Transverse colon (tissue), 4 donors: ENCODE measurements at regions not wholly inside any gene's neighbourhood (a gene's known extent, or its start where the extent isn't known, plus 50 kb on each side); places are given as distances from the start of the nearest gene placed in this dataset.

ENCODE experiments used
- DNase-seq: peaks from one replicate; pipeline ENCODE4 v3.0.0-alpha.2; 2019
- H3K27ac ChIP-seq, 4 donors: fragments of 200-600 bp; sonication (generic); 2 replicates each; pipeline ENCODE4 v1.5.1; 2016 to 2018; ENCODE audit warnings: inconsistent platforms in 4 of 4
- H3K27me3 ChIP-seq: fragments of 200-600 bp; sonication (generic); 2 replicates; pipeline ENCODE4 v1.5.1; 2017; ENCODE audit warnings: inconsistent platforms
- H3K36me3 ChIP-seq, 4 donors: fragments of 200-600 bp; sonication (generic); 2 replicates each; pipeline ENCODE4 v1.5.1; 2017 to 2019; ENCODE audit warnings: inconsistent platforms in 4 of 4
- H3K4me1 ChIP-seq, 4 donors: fragments of 200-600 bp; sonication (generic); 2 replicates each; pipeline ENCODE4 v1.5.1; 2017 to 2020; ENCODE audit warnings: inconsistent platforms in 4 of 4
- H3K4me3 ChIP-seq, 4 donors: fragments of 200-600 bp; sonication (generic); 1 replicate in 1 of 4; 2 replicates in 3 of 4; pipeline versions ENCODE4 v1.5.1 to v1.6.1; 2017 to 2019; ENCODE audit warnings: inconsistent platforms in 4 of 4
- H3K9me3 ChIP-seq, 2 donors: fragments of 200-600 bp; sonication (generic); 2 replicates each; pipeline ENCODE4 v1.5.1; 2017 to 2019; ENCODE audit warnings: inconsistent platforms in 2 of 2
- CTCF ChIP-seq, 5 experiments: fragments of 200-600 bp in 3 of 5; fragments of 450-650 bp in 2 of 5; sonication (generic) in 3 of 5; IDR thresholded peaks; 1 replicate in 2 of 5; 2 replicates in 3 of 5; pipeline ENCODE4 v1.5.1; 2016 to 2017; ENCODE audit warnings: antibody characterized with exemption in 5 of 5, inconsistent platforms in 3 of 5, mild to moderate bottlenecking in 2 of 5, moderate library complexity in 1 of 5
- EP300 ChIP-seq: sonication (generic); formaldehyde crosslinking; IDR thresholded peaks from one replicate; pipeline ENCODE4 v1.6.1; 2017; ENCODE audit warnings: antibody characterized with exemption, low read depth
- POLR2A ChIP-seq: fragments of 450-650 bp; IDR thresholded peaks from one replicate; pipeline ENCODE4 v1.6.1; 2016; ENCODE audit warnings: antibody characterized with exemption, mild to moderate bottlenecking, moderate library complexity
- POLR2AphosphoS5 ChIP-seq, 3 donors: sonication (generic); formaldehyde crosslinking; IDR thresholded peaks; one replicate each; pipeline ENCODE4 v1.6.1; 2016; ENCODE audit warnings: antibody characterized with exemption in 3 of 3
- WGBS, 2 donors: methylation state at CpG; one replicate each; pipeline ENCODE4 v1.1.5; 2018; ENCODE audit warnings: low coverage in 1 of 2; 5-methylcytosine and 5-hydroxymethylcytosine counted together
- in situ Hi-C, 4 donors: fragments of 200-750 bp; cut with MboI; loops; one replicate each; pipeline versions ENCODE4 v1.15.0 to v1.15.1; 2017; ENCODE audit warnings: low sequenced_read_pairs in 3 of 4, low pct_ligation_motif_present in 1 of 4, low pct_unique_long_range_greater_than_20kb in 1 of 4
- intact Hi-C: fragments of 100-400 bp; cut with DNase I; formaldehyde crosslinking; loops from one replicate; pipeline ENCODE4 v1.15.1; 2023; ENCODE audit warnings: low total_unique reads

- Histone ChIP-seq H3K27me3 (no peaks in the 10 kb centered on the region), H3K9me3 (no peaks in the 10 kb centered on the region), H3K4me3 (no peak overlapping the region), H3K36me3 (no peaks in the 10 kb centered on the region), H3K4me1 (no peaks in the 10 kb centered on the region), H3K27ac (no peak overlapping the region)
- in situ Hi-C loops = no loop called here
- TF ChIP-seq CTCF (IDR thresholded peaks at IDR 0.05) (no peak), POLR2AphosphoS5 (IDR thresholded peaks at IDR 0.05) (no peak)
- intact Hi-C loops = no loop called here
- DNase-seq = no peak
- WGBS, 2 donors = 91 to 100% methylated on average over 1 to 5 of the region's 5 CpGs
Measured at GRCh38 chr1:164971391-164971790, 385.1 kb downstream of the LMX1A start.

GRCh38 chr1:164969253-164969652, 387.3 kb downstream of the LMX1A start:
- intact Hi-C loops = no loop called here
- Histone ChIP-seq H3K36me3 (no peaks in the 10 kb centered on the region), H3K9me3 (no peaks in the 10 kb centered on the region), H3K27ac (no peak overlapping the region), H3K4me3 (no peak overlapping the region), H3K4me1 (no peaks in the 10 kb centered on the region), H3K27me3 (no peaks in the 10 kb centered on the region)
- WGBS, 2 donors = 64 to 71% methylated on average over 1 to 2 of the region's 2 CpGs
- DNase-seq = no peak
- in situ Hi-C loops = no loop called here
- TF ChIP-seq POLR2A = no peak

GRCh38 chr1:164967300-164967699, 389.2 kb downstream of the LMX1A start:
- in situ Hi-C loops (no loop called here), intact Hi-C loops (no loop called here)
- Histone ChIP-seq H3K4me3 (no peak overlapping the region), H3K27me3 (no peaks in the 10 kb centered on the region), H3K27ac (no peak overlapping the region), H3K9me3 (no peaks in the 10 kb centered on the region), H3K4me1 (no peaks in the 10 kb centered on the region), H3K36me3 (no peaks in the 10 kb centered on the region)
- no peak for TF ChIP-seq CTCF (IDR thresholded peaks at IDR 0.05)
- DNase-seq = no peak

GRCh38 chr1:164961715-164962114, 394.8 kb downstream of the LMX1A start:
- H3K36me3 ChIP-seq = no peaks in the 10 kb centered on the region
- no peaks in the 10 kb centered on the region for H3K4me1 ChIP-seq
- 88 to 100% methylated on average over 1 to 2 of the region's 2 CpGs for WGBS, 2 donors
- in situ Hi-C loops = no loop called here
- no peaks in the 10 kb centered on the region for H3K9me3 ChIP-seq
- intact Hi-C loops = no loop called here
- H3K27ac ChIP-seq = no peak overlapping the region
- no peak for DNase-seq
- H3K27me3 ChIP-seq = no peaks in the 10 kb centered on the region
- H3K4me3 ChIP-seq = no peak overlapping the region
- TF ChIP-seq POLR2AphosphoS5 (IDR thresholded peaks at IDR 0.05) (no peak), POLR2A (no peak), CTCF (IDR thresholded peaks at IDR 0.05) (no peak), EP300 (no peak)

DNA sequence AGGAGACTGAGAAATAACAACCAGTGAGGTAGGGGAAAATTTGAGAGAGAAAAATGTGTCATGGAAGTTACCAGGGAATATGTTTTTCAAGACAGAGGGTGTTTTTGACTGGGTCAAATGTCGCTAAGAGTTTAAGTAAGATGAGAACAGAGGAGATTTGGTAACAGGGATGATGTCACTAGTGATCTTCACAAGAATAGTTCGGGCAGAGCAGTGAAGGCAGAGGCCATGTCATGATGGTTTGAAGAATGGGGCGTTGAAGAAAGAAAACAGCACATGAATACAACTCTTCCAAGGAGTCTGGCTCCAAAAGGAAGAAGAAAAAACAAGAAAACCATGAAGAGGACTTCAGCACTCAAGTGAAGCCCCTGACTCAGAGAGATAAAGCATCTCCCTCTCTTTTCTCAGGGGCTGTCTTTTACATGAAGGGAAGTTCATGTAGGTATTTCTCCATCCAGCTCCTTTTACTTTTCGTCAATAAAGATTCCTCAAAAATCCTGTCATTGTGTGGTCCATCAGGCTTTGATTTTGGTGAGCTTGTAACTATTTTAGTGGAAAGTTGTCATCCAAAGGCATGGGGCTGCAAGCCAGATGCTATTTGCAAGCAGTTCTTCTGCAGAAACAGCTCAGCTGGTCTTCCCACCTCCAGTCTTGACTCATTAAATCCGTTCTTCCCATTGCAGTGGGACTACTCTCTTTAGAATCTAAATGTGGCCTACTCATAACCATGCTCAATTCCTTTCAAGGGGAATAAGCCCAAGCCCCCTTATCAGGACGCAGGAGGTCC, 397.3 kb downstream of the LMX1A start:
- 70 to 80% methylated on average over 5 to 6 of the region's 6 CpGs for WGBS, 2 donors
- H3K27me3 ChIP-seq = no peaks in the 10 kb centered on the region
- H3K36me3 ChIP-seq = no peaks in the 10 kb centered on the region
- DNase-seq = no peak
- H3K27ac ChIP-seq = no peak overlapping the region
- in situ Hi-C loops = no loop called here
- TF ChIP-seq CTCF (IDR thresholded peaks at IDR 0.05) (no peak), POLR2A (no peak), POLR2AphosphoS5 (IDR thresholded peaks at IDR 0.05) (no peak), EP300 (no peak)
- intact Hi-C loops = loop anchor here (10.0 kb wide), 2 partner anchors 106 to 134 kb away; no protein-coding TSS in a partner anchor
- H3K9me3 ChIP-seq = no peaks in the 10 kb centered on the region
- H3K4me3 ChIP-seq = no peak overlapping the region
- no peaks in the 10 kb centered on the region for H3K4me1 ChIP-seq
